ENCODE measurements at regions not wholly inside any gene's neighbourhood (a gene's known extent, or its start where the extent isn't known, plus 50 kb on each side); places are given as distances from the start of the nearest gene placed in this dataset.

- TF ChIP-seq, protein P1, sequence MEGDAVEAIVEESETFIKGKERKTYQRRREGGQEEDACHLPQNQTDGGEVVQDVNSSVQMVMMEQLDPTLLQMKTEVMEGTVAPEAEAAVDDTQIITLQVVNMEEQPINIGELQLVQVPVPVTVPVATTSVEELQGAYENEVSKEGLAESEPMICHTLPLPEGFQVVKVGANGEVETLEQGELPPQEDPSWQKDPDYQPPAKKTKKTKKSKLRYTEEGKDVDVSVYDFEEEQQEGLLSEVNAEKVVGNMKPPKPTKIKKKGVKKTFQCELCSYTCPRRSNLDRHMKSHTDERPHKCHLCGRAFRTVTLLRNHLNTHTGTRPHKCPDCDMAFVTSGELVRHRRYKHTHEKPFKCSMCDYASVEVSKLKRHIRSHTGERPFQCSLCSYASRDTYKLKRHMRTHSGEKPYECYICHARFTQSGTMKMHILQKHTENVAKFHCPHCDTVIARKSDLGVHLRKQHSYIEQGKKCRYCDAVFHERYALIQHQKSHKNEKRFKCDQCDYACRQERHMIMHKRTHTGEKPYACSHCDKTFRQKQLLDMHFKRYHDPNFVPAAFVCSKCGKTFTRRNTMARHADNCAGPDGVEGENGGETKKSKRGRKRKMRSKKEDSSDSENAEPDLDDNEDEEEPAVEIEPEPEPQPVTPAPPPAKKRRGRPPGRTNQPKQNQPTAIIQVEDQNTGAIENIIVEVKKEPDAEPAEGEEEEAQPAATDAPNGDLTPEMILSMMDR (IDR thresholded peaks at IDR 0.05; ENCODE audit: unreplicated experiment), result no peak
- Mint-ChIP-seq H3K27ac (ENCODE audit: unreplicated experiment) (no peak overlapping the region), H3K4me1 (ENCODE audit: low read depth, unreplicated experiment) (no peaks in the 10 kb centered on the region), H3K9me3 (ENCODE audit: low read depth, unreplicated experiment) (peaks cover 3% of the 10 kb centered on the region), H3K27me3 (ENCODE audit: unreplicated experiment) (no peaks in the 10 kb centered on the region), H3K4me3 (ENCODE audit: low read depth, unreplicated experiment) (no peak overlapping the region), H3K36me3 (ENCODE audit: insufficient read depth, unreplicated experiment) (no peaks in the 10 kb centered on the region)
- intact Hi-C loops (cut with micrococcal nuclease; ENCODE audit: unreplicated experiment), result no loop called here
- DNase-seq, result no peak
- CTCF ChIA-PET, result no interaction called here
- BruUV-seq (replicated peaks), result no TSS peak
Observed at GRCh38 chr4:138647433-138647832, 368.1 kb upstream of the NOCT start.

GRCh38 chr4:138646383-138646782, 369.2 kb upstream of the NOCT start:
- H3K27ac Mint-ChIP-seq (ENCODE audit: unreplicated experiment), result no peak overlapping the region
- CTCF ChIA-PET, result no interaction called here
- DNase-seq, result no peak
- H3K4me1 Mint-ChIP-seq (ENCODE audit: low read depth, unreplicated experiment), result no peaks in the 10 kb centered on the region
- H3K9me3 Mint-ChIP-seq (ENCODE audit: low read depth, unreplicated experiment), result no peaks in the 10 kb centered on the region
- TF ChIP-seq, protein P1 (IDR thresholded peaks at IDR 0.05; ENCODE audit: unreplicated experiment), result no peak
- H3K36me3 Mint-ChIP-seq (ENCODE audit: insufficient read depth, unreplicated experiment), result no peaks in the 10 kb centered on the region
- no peak overlapping the region for H3K4me3 Mint-ChIP-seq (ENCODE audit: low read depth, unreplicated experiment)
- no TSS peak for BruUV-seq (replicated peaks)
- H3K27me3 Mint-ChIP-seq (ENCODE audit: unreplicated experiment), result no peaks in the 10 kb centered on the region
- intact Hi-C loops (cut with micrococcal nuclease; ENCODE audit: unreplicated experiment), result no loop called here

DNA sequence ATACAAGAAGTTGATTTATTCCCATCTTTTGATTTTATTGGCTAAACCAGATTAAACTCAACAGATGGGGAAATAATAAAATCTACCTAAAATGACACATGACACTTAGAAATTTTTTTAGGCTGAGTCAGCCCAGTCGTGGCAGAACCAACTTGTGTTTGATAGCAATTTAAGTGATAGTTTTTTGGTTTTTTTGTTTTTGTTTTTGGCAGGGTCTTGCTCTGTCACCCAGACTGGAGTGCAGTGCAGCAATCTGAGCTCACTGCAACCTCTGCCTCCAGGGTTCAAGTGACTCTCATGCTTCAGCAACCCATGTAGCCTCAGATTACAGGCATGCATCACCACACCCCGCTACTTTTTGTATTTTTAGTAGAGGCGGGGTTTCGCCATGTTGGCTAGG, 370.3 kb upstream of the NOCT start:
- CTCF ChIA-PET, result no interaction called here
- no peak for DNase-seq
- Mint-ChIP-seq H3K4me3 (ENCODE audit: low read depth, unreplicated experiment) (no peak overlapping the region), H3K9me3 (ENCODE audit: low read depth, unreplicated experiment) (peaks cover 2% of the 10 kb centered on the region), H3K27me3 (ENCODE audit: unreplicated experiment) (no peaks in the 10 kb centered on the region), H3K36me3 (ENCODE audit: insufficient read depth, unreplicated experiment) (no peaks in the 10 kb centered on the region), H3K27ac (ENCODE audit: unreplicated experiment) (no peak overlapping the region), H3K4me1 (ENCODE audit: low read depth, unreplicated experiment) (no peaks in the 10 kb centered on the region)
- TF ChIP-seq, protein P1 (IDR thresholded peaks at IDR 0.05; ENCODE audit: unreplicated experiment), result no peak
- no TSS peak for BruUV-seq (replicated peaks)
- intact Hi-C loops (cut with micrococcal nuclease; ENCODE audit: unreplicated experiment), result no loop called here

- H3K36me3 Mint-ChIP-seq (ENCODE audit: insufficient read depth, unreplicated experiment), result no peaks in the 10 kb centered on the region
- CTCF ChIA-PET, result no interaction called here
- intact Hi-C loops (cut with micrococcal nuclease; ENCODE audit: unreplicated experiment), result no loop called here
Observed at GRCh38 chr4:138644322-138644721, 371.3 kb upstream of the NOCT start.

More at GRCh38 chr4:138644322-138644721, 371.3 kb upstream of the NOCT start:
- BruUV-seq (replicated peaks), result no TSS peak
- Mint-ChIP-seq H3K4me3 (ENCODE audit: low read depth, unreplicated experiment) (no peak overlapping the region), H3K27ac (ENCODE audit: unreplicated experiment) (no peak overlapping the region), H3K27me3 (ENCODE audit: unreplicated experiment) (no peaks in the 10 kb centered on the region), H3K9me3 (ENCODE audit: low read depth, unreplicated experiment) (peaks cover 2% of the 10 kb centered on the region), H3K4me1 (ENCODE audit: low read depth, unreplicated experiment) (no peaks in the 10 kb centered on the region)
- no peak for DNase-seq
- TF ChIP-seq, protein P1 (IDR thresholded peaks at IDR 0.05; ENCODE audit: unreplicated experiment), result no peak

Measured in Calu3 (cell line).